ENCODE measurements at regions not wholly inside any gene's neighbourhood (a gene's known extent, or its start where the extent isn't known, plus 50 kb on each side); places are given as distances from the start of the nearest gene placed in this dataset.
"Not testable (repeated sequence)": the region's sequence is repeated elsewhere in the genome, so short reads cannot be mapped to it uniquely, and the experiment has no call there.

- no peak for DNase-seq (ENCODE audit: low spot score in 2 of 2)
- H3K9me3 Mint-ChIP-seq, result peaks cover 0 to 6% of the 10 kb centered on the region in 2 donors
- no peak overlapping the region for H3K27ac Mint-ChIP-seq
- ATAC-seq, result no peak
- no peaks in the 10 kb centered on the region for H3K36me3 Mint-ChIP-seq
Observed at GRCh38 chr16:31807086-31807485, 66.5 kb upstream of the ZNF267 start.

- Mint-ChIP-seq H3K36me3 (peaks cover 0 to 5% of the 10 kb centered on the region in 2 donors), H3K27ac (no peak overlapping the region), H3K9me3 (peaks cover 0 to 10% of the 10 kb centered on the region in 2 donors)
- no peak for ATAC-seq
- DNase-seq (ENCODE audit: low spot score in 2 of 2), result no peak
Observed at GRCh38 chr16:31810863-31811262, 62.7 kb upstream of the ZNF267 start.

GRCh38 chr16:31816141-31816540 is 57.5 kb upstream of the ZNF267 start:
- not testable (repeated sequence) for DNase-seq (ENCODE audit: low spot score in 2 of 2); ATAC-seq; H3K36me3 Mint-ChIP-seq; H3K9me3 Mint-ChIP-seq; H3K27ac Mint-ChIP-seq

- DNase-seq (ENCODE audit: low spot score in 2 of 2) (no peak), ATAC-seq (no peak)
- Mint-ChIP-seq H3K9me3 (peaks cover 3 to 12% of the 10 kb centered on the region in 2 donors), H3K27ac (no peak overlapping the region), H3K36me3 (peaks cover 6 to 15% of the 10 kb centered on the region in 2 donors)
Observed at GRCh38 chr16:31819386-31819785, 54.2 kb upstream of the ZNF267 start.

GRCh38 chr16:31819948-31820347 is 53.7 kb upstream of the ZNF267 start:
- H3K9me3 Mint-ChIP-seq, result peaks cover 7 to 13% of the 10 kb centered on the region in 2 donors
- H3K27ac Mint-ChIP-seq, result no peak overlapping the region
- DNase-seq (ENCODE audit: low spot score in 2 of 2) (no peak), ATAC-seq (no peak)
- peaks cover 11 to 18% of the 10 kb centered on the region in 2 donors for H3K36me3 Mint-ChIP-seq
